ENCODE measurements at regions not wholly inside any gene's neighbourhood (a gene's known extent, or its start where the extent isn't known, plus 50 kb on each side); places are given as distances from the start of the nearest gene placed in this dataset.
"Not testable (repeated sequence)": the region's sequence is repeated elsewhere in the genome, so short reads cannot be mapped to it uniquely, and the experiment has no call there.

- DNase-seq (ENCODE audit: low spot score) (peak; percentile 35), ATAC-seq (no peak)
These were observed 50.1 kb upstream of the DKK3 start for GRCh38 chr11:12058425-12059115.

DNA sequence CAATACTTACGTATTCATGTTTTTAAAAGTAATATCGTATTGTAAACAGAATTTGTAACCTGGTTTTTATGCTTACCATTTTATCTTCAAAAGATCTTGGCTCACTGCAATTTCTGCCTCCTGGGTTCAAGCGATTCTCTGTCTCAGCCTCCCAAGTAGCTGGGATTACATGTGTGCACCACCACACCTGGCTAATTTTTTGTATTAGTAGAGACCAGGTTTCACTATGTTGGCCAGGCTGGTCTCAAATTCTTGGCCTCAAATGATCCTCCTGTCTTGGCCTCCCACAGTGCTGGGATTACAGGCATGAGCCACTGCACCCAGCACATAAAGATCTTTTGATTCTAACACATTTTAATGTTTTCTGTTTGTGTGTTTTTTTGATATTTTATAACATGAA is 50.7 kb upstream of the DKK3 start:
- not testable (repeated sequence) for ATAC-seq; DNase-seq (ENCODE audit: low spot score)

DNA sequence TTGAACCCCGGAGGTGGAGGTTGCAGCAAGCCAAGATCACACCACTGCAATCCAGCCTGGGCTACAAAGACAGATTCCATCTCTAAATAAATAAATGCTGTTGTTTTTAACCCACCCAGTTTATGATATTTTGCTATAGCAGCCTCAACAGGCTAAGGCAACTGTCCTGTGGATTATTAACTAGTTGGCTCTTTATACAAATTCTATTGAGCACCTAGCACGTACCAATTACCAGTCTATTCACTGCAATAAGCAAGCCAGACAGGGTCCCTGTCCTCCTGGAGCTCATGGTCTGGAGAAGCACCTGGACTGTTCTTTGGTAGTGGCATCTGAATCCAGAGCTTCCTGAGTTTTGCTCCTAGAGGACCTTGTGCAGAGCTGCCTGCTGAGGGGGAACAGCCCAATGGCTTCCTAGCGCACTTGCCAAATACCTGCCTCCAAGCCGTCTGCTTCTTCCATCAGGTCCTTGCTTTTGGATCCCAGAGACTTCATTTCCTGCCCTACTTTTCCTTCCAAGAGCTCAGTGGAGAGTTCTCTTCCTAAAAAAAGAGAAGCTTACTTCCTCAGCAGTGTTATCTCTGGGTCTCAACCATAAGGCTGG is 49.9 kb upstream of the MICAL2 start:
- DNase-seq (ENCODE audit: low spot score): no peak
- ATAC-seq: peak; percentile 59

Measured in left lobe of liver (tissue), 2 donors.